ENCODE measurements at regions not wholly inside any gene's neighbourhood (a gene's known extent, or its start where the extent isn't known, plus 50 kb on each side); places are given as distances from the start of the nearest gene placed in this dataset.

DNA sequence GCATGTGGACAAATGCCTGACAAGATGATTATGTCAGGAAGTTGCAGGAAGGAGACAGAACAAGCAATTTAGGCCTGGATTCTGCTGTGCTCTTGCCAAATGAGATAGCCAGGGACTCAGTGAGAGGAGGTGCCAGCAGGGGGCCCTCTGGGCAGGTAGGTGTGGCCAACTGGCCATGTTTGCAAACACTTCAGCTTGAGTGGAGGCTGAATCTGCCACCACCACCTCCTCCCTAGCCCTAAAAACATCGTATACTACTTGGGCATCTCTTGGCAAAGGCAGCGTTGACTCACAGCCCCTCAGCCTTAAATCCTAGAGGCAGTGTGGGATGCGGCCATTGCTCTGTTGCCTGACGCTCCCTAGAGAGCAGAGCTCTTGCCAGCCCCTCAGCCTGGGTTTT is 95.1 kb upstream of the PLET1 start:
- peak; percentile 32 for DNase-seq (ENCODE audit: low spot score)

- no peak for DNase-seq (ENCODE audit: low spot score)
These were observed 96.8 kb upstream of the PLET1 start for GRCh38 chr11:112357488-112357887.

- no peak for DNase-seq (ENCODE audit: low spot score)
These were observed 100.7 kb upstream of the PLET1 start for GRCh38 chr11:112361396-112361795.

DNA sequence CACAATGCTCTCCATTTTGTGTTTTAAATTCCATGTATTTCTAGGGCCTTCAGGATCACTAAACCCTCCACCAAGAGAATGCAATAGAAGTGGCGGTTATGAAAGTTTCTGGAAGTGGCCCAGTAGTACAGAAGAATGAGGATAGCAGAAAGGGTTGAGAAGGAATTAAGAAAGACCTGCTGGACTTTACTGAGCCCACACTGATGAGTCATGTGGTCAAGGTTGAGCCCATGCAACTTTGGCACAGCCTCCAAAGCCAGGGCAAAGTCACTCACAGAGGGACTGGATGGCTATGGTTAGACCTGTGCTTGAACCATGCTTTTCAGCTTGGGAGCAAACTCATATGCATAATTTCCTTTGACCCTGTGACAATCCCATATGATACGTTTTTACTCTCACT is 102.9 kb upstream of the PLET1 start:
- peak; percentile 41 for DNase-seq (ENCODE audit: low spot score)

DNA sequence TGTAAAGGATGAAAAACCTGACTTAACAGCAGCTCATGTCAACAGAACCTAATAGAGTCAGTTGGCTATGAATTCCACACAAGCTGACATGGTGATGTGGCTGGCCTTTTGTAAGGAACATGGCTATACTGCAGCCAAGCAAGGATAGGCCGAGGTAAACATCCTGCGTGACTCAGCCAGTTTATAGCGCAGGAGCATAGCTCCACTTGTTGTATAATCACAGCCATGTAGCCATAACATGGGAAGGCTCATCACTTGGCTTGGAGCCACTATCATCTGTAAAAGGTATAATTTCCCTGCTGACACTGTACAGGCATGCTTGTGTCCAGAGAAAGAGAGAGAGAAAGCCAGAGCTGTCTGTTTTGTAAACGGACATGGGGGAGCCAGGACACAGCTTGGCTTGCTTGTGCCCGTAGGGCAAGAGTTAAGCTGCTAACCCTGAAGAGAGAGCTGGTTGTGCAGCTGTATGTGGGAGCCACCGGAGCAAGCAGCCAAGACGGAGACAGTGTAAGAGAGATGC is 104.4 kb upstream of the PLET1 start:
- peak; percentile 82 for DNase-seq (ENCODE audit: low spot score)

DNA sequence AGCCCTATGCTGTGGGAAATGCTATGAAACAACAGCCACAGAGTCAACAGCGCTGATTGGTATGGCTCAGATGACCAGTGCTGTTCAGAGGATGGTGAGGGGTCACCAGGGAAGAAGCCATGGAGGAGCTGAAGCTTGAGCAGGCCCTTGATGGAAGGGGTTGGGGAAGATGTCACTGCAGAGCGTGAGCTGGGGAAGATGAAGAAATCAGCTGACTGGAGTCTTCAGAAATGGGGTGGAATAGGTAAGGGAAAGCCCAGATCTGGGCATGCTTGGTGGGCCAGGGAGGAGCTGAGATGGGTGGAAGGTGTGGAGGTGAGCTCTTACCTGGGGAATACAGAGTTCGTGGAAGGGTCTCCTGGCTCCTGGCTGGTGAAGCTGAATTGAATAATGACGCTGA is 105.4 kb upstream of the PLET1 start:
- DNase-seq (ENCODE audit: low spot score): no peak

GRCh38 chr11:112366777-112367176 is 106.1 kb upstream of the PLET1 start:
- peak; percentile 46 for DNase-seq (ENCODE audit: low spot score)

DNA sequence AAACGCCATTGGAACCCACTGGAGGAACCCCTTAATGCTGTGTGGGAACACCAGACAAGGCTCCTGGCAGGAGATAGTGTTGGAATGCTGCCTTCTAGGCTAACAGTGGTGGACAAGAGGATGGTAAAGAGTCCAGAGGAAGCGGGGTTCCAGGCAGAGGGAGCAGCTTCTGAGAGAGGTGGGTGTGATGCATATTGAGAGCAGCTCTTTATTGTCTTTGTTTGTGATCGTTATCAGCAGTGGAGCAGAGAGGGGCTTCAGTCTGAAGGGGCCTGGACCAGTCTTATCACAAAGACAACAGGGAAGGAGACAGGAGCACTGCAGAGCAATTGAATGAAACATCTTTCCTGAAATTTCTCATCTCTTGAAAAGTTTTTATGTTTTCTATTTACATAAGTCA is 106.8 kb upstream of the PLET1 start:
- no peak for DNase-seq (ENCODE audit: low spot score)

- DNase-seq (ENCODE audit: low spot score): no peak
These were observed 107.2 kb upstream of the PLET1 start for GRCh38 chr11:112367895-112368294.

GRCh38 chr11:112368381-112368780 is 107.7 kb upstream of the PLET1 start:
- no peak for DNase-seq (ENCODE audit: low spot score)

- no peak for DNase-seq (ENCODE audit: low spot score)
These were observed 108.7 kb upstream of the PLET1 start for GRCh38 chr11:112369374-112369773.

GRCh38 chr11:112369916-112370315 is 109.3 kb upstream of the PLET1 start:
- DNase-seq (ENCODE audit: low spot score): no peak

GRCh38 chr11:112374486-112375140 is 114.0 kb upstream of the PLET1 start:
- DNase-seq (ENCODE audit: low spot score): no peak

GRCh38 chr11:112377946-112378345 is 117.3 kb upstream of the PLET1 start:
- no peak for DNase-seq (ENCODE audit: low spot score)

DNA sequence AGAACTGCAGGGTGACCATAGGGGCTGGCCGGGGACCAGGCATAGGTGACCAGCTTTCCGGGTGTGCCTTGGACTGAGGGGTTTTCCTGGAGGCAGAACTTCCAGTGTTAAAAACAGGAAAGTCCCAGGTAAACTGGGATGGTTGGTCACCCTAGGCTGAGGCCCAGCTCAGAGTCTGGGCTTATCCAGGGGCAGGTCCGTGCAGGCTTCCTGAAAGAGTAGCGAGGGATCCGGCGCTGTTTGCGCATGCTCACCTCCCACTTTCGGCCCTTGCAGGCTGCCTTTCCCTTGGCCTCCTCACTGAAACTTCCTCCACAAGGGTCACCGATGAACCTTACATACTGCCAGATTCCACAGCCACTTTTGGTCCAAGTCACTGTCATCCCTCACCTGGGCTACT is 119.8 kb upstream of the PLET1 start:
- DNase-seq (ENCODE audit: low spot score): no peak

- no peak for DNase-seq (ENCODE audit: low spot score)
These were observed 120.9 kb upstream of the PLET1 start for GRCh38 chr11:112381578-112381977.

- no peak for DNase-seq (ENCODE audit: low spot score)
These were observed 121.9 kb upstream of the PLET1 start for GRCh38 chr11:112382561-112382960.

- DNase-seq (ENCODE audit: low spot score): no peak
These were observed 127.8 kb upstream of the PLET1 start for GRCh38 chr11:112388496-112388895.

GRCh38 chr11:112391086-112391485 is 130.4 kb upstream of the PLET1 start:
- DNase-seq (ENCODE audit: low spot score): no peak

- no peak for DNase-seq (ENCODE audit: low spot score)
These were observed 132.2 kb upstream of the PLET1 start for GRCh38 chr11:112392904-112393303.

DNA sequence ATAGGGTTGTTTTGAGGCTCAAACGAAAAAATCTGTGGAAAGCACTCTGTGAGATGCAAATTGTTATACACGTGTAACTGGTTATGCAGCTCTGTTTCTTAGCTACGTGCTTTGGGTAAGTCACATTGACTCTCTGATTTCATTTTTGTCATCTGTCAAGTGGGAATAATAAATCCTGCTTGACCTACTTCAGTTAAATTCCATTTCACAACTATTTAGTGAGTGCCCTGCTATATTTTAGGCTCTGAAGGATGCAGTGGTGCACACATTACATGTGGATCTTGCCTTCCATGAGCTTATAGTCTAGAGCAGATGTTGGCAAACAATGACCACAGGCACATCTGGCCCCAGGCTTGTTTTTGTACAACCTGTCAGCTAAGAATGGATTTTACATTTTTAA is 133.6 kb upstream of the PLET1 start:
- no peak for DNase-seq (ENCODE audit: low spot score)

GRCh38 chr11:112396076-112396475 is 135.4 kb upstream of the PLET1 start:
- no peak for DNase-seq (ENCODE audit: low spot score)

- DNase-seq (ENCODE audit: low spot score): no peak
These were observed 138.3 kb upstream of the PLET1 start for GRCh38 chr11:112398798-112399478.

Data from AG08396 (cell line).